GM19238 (cell line): ENCODE measurements at regions not wholly inside any gene's neighbourhood (a gene's known extent, or its start where the extent isn't known, plus 50 kb on each side); places are given as distances from the start of the nearest gene placed in this dataset.
"Not testable (repeated sequence)": the region's sequence is repeated elsewhere in the genome, so short reads cannot be mapped to it uniquely, and the experiment has no call there.

Experiments
- DNase-seq: peaks from one replicate; pipeline ENCODE4 v3.0.0; 2011; ENCODE audit warnings: low spot score; ENCODE audit not compliant: insufficient read length

DNA sequence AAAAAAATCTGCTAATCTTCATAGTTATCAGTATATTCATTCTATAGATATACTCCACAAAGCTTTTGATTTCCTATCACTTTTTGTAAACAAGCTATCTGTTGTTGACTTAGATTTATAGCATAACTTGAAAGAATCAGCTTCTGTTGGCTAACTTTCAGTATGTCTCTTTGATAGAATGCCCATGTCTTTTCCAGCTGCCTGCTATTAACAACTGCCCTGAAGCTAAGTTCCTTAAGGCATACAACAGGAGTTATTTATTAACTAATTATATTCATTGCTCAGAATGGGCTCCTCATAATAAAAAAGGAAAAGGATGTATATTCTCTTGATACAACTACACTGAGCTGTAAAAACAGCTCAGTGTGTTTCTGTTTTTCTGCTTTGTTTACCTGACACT, 293.9 kb downstream of the TUSC7 start:
- no peak for DNase-seq

DNA sequence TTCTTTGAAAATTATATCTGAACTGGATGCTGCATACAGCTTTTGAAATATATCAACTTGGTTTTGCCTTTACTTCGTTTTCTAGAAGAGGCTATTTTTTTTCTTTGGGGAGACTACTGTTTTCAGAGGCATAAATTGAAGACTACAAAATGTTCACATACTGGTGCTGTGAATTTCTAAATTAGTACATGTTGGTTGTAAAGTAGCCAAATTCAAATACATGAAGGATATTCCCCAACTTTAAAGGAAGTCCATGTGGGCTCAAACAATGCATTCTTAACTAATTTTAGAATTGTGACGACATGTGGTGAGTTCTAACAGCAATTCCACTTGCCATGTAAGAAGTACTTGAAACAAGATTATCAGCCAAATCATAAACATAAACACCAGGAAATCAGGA, 295.7 kb downstream of the TUSC7 start:
- DNase-seq = no peak

DNA sequence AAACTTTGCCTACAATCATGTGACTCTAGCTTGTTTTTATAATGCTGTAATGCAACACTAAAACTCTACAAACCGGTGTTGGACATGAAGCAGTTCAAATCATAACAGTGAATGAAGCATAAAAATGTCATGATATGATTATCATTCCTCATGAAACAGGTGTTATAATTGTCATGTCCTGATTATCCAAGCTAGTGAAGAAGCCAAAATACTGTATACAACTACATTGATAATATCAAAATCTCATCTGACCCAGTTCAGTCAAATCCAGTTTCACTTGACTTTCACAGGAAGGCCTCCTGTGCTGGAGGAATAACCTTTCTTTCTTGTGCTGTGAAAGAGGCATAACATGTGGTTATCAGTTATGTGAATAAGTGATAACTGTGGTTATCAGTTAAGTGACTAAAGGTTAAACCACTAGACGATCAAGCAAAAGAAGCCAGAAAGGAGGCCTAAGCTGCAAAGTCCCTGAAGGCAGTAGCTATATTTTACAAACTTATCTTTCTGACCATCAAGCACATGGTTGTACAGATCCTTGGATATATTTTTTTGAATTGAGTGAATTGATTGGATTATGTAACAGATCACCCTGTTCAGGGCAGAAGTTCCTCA, 296.4 kb downstream of the TUSC7 start:
- DNase-seq = no peak

DNA sequence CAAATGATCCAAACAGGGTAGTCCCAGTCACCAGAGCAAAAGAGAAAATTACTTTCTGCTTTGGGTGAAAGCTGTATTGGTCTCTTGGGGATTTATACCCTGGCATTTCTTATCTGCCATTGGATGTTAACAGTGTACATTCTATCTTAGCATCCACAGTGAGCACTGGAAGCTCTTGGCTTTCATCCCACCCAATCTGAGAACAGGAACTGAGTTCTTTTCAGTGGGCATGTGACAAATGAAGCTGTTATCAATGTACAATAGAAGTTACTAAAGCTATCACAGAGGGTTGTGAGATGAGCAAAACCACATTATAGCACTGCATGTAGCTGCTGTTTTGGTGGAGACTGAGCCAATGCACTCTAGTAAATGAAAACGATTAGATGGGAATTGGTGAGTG, 300.7 kb downstream of the TUSC7 start:
- DNase-seq = no peak

DNA sequence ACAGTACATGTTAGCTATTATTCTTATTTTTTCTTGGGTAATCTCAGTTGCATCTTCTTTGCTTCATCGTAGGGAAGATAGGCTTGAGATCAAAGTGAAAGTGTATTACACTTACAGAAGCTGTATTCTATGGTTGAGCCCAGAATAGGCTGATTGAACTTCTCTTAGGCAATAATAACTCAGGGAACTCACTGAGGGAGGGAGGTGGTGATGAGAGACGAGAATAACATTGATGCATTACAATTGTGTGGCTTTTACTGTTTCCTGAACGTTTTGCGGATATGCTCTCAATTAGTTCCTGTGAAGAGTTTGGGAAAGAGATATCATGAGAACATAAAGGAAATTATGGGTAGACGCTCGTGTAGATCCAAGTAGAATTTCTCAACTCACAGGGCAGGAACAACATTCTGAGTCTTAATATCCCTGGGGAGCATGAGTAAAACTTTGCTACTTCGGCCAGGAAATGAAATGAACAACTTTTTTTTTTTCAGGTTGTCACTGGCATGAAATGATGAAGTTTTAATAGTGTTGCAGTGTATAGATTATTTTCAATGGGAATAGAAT, 302.2 kb downstream of the TUSC7 start:
- no peak for DNase-seq

DNA sequence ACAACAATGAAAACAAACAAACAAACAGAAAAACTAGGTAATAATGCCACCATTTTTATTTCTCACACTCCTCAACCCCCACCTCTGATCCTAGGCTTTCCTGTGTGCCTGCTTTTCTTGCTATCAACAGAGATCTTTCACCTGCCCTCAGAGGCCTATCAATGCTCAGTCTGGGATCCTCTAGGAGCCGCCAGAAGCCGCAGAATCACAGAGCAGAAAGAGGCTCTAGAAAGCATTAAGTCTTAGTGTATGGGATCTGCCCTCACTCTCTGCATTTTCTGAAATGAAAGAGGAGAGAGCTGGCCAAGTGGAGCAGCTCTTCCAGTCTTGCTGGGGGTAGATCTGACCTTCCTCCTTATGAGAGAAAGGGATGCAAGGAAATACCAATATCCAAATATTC, 306.8 kb downstream of the TUSC7 start:
- DNase-seq = no peak

DNA sequence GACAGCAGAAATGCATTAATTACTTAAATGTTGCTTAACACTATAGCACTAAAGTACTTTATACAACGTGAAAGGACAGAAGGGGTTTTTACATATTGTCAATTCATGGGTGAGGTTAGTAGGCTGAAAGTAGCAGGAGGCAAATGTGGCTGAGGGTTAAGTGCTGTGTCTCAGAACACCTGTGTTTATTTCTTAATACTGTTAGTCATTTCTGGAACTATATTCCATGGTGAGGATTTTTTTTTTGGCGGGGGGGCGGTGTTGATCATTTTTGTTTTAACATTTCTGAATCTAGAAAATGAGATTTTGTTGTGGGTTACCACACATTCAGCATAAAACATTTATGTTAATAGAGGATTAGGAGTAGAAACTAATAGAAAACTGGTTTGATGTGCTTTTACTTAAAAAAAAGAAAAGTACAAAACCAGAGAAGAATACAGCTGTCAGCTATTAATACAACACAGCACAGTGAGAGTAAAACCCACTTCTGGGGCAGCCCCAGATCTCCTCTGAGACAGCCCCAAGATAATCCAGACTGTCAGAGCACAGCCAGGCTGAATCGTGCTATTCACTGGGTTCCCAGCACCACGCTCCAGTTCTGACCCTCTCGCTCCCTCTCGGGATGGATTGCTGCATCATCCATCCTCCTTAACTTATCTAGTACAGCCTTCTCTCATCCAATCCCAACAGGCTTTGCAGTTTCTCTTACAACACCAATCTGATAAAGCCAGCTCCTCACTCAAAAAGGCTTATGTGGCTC, 307.7 kb downstream of the TUSC7 start:
- no peak for DNase-seq

DNA sequence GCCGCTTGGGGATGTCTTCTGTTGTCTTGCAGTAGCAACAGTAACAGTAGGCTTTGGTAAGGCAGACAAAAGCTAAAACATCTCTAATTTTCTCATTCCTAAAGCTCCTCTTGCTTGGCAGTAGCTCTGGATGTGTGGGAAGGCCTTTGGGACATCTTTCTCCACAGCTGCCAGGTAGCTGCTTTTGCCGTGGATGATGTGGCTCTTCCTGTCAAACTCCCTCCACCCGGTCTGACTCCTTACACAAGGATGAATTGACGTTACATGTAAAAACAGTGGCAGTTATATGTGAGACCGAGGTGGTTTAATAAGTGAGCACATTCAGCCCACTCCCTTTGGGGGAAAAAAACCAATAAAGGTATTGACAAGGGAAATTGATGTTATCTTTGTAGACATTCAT, 309.1 kb downstream of the TUSC7 start:
- no peak for DNase-seq

DNA sequence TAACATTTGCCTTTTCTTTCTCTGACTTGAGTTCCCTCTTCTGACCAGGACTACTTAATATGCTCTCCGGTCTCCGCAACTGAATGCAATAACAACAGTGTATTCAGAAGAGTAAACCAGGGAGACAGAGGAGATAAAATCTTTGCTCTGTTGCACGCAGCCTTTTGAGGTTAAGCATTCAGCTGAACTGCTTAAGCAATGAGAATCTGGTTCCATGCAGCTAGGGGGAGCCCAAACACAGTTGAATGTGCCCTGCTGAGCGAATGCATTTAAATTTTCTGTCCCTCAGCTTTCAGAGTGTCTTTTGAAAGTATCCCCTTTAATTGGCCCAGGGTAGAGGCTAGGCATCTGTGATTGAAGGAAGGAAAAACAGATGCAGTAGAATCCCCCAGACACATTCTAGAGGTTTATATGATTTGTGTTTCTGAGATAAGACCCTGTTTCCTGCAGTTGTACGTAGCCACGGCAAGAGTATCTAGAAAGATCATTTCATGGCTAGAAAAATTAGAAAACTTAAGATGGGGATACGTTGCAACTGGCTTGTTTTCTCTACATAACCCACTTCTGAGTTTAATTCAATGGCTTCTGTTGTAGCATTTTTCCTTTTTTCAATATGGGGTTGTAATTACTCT, 309.6 kb downstream of the TUSC7 start:
- DNase-seq = peak; percentile 7

DNA sequence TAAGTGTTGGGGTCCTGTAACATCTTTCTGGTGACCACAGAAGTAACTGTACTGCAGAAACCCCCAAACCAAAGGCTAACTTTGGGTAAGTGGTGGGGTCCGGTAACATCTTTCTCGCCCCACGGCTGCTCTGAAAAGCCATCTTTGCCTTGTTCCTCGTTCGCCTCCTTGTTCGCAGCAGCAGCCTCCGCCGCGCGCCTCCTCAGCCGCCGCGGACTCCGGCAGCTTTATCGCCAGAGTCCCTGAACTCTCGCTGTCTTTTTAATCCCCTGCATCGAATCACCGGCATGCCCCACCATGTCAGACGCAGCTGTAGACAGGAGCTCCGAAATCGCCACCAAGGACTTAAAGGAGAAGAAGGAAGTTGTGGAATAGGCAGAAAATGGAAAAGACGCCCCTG, 316.8 kb downstream of the TUSC7 start:
- no peak for DNase-seq

DNA sequence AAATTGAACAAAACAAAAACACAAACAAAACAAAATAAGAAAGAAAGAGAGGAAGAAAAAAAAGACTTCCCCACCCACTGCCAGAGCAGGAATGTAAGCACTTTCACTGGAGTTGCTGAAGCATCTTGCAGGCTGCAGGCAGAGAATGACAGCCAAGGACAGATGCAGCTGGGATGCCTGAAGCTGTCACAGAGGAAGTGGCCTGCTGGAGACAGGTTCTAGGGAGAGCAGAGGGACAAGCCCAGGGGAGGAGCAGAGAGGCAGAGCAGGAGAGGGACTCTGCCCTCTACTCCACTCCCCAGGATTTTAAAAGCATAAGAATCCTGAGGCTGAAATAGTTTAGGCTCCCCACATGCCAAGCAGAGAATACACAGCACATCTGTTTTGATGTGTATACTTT, 326.2 kb downstream of the TUSC7 start:
- no peak for DNase-seq

DNA sequence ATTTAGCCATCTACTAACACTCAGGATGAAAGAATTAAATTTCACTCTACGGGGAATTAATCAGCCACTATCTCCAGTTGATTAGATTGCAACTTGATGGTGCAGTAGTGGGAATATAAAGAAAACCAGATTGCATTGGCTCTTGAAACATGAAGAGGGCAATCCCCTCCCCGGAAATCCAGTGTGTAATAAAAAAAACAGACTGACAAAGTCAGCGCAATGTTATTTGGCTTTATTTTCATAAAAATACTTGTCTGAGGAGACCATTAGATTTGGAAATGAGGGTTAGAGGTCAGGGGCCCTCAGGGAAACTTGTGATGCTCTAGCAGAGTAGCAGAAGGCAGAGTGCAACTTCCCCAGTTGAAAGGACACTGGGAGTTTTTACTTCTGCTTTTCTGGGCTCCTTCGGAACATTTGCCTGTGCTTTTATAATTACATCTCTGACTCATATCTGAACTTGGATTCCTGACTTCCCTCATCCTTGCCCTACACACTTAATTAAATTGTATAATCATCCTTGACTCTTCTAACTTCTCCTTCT, 326.8 kb downstream of the TUSC7 start:
- DNase-seq = no peak

DNA sequence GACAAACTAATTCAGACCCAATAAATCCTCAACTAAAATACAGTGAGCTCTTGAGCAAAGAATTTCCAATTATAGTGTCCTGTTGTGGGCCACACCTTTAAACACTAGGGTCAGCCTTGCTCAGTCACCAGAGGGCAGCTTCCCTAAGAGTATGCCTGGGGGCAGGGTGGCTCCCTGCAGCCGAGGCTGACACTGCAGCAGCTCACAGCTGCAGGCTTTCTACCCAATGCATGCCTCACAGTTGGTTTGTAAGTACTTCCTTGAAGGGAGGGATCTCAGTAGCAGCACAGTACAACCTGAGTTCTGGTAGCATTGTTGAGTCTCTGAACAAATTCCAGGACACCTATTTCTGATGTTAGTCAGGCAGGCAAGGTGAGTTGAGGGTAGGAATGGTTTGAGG, 335.6 kb downstream of the TUSC7 start:
- DNase-seq = no peak

DNA sequence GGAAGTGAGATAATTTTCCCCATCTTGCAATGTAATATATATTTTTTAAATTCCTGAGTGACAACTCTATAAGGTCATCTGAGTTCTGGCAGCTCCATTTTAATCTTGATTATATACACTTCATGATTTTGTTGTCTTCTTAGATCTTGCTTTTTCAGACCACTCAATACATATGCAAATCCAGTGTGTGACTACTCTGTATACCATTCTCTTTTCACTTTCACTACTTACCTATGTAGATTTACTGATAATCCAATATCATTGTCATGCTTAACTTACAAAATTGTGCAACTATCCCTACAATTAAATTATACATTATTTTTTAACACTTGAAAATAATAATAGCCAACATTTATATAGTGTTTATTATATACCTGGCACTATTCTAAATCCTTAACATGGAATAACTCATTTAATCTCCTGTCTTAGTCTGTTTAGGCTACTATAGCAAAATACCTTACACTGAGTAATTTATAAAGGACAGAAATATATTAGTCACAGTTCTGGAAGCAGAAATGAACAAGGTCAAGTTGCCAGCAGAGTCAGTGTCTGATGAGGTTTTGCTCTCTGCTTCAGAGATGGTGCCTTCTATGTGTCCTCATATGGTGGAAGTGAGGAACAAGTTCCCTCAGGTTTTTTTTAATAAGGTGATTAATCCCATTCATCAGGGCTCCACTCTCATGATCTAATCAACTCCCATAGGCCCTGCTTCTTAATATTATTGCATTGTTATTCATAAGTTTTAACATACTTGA, 338.5 kb downstream of the TUSC7 start:
- DNase-seq = no peak

DNA sequence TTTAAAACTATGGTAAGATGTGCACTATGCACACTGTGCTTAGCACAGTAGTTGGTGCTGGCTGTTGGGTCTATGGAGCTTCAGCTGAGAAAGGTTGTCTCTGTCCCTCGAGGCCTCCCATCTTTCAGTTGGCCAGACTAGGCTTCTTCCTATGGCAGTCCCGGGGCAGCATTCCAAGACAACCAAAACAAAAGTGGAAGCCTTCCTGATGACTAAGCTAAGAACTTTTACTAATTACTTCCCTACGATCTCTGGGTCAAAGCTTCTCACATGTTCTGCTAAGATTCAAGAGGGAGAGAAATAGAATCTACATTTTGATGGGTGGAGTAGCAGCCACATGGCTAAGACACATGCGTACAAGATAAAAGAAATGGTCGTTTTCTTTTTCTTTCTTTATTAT, 342.8 kb downstream of the TUSC7 start:
- no peak for DNase-seq

DNA sequence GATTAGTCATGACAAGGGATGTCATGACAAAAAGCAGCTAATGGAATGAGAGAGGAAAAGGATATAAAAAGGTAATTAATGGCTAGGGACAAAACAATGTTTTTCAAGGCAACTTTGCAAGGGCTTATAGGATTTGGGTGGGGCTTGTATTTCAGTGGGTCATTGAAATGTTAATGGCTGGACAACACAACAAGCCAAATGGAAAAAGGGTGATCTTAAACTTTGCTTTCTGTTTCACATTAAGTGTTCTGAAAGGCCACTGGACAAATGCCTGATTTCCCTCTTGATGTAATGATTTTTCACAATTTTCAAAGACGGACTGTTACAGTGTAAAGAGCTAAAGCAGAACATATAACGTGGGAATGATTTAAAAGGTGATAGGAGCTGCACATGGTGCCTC, 345.0 kb downstream of the TUSC7 start:
- DNase-seq = no peak

DNA sequence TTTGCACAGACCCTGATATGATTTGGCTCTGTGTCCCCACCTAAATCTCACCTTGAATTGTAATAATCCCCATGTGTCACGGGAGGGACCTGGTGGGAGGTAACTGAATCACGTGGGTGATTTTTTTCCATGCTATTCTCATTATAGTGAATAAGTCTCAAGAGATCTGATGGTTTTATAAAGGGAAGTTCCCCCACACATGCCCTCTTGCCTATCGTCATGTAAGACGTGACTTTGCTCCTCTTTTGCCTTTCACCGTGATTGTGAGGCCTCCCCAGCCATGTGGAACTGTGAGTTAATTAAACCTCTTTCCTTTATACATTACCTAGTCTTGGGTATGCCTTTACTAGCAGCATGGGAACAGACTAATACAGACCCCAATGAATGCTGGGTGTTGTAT, 347.4 kb downstream of the TUSC7 start:
- DNase-seq = not testable (repeated sequence)

DNA sequence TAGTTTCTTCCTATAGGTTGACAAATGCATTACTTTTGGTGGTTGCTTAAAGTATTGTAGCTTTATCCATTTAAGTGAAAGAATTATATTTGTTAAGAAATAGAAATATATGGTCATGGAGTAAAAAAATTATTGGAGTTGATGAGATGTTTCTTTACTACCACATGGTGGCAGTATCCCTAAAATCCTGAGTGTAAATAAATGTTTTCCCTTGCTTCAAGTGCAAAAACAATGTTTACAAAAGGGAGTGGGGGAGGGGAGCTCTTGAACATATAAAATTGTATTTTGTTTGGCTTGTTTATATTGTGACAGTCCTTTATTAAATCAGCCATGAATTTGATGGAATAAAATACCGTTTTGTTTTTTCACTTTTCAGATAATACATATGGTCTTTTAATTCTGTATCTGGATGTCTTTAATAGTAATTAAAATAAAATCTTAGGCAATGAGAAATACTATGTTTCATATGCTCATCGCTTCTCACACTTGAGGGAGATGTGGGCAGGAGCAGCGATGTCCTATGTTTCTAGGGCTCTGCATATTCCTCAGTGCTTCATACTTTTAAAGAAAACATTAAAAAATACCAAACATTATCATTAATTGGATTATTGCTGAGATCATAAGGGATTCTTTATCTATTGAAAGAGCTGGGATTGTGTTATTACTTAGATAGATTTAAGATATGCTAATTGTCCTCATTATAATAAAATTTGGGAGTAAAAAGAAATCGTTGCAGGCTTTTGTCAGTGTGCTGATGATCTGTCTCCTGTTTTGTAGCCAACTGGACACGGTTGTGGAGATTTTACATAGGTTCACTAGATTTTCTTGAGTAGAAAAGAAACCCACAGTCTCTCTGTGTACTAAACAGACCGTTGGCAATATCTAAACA, 349.7 kb downstream of the TUSC7 start:
- DNase-seq = no peak

DNA sequence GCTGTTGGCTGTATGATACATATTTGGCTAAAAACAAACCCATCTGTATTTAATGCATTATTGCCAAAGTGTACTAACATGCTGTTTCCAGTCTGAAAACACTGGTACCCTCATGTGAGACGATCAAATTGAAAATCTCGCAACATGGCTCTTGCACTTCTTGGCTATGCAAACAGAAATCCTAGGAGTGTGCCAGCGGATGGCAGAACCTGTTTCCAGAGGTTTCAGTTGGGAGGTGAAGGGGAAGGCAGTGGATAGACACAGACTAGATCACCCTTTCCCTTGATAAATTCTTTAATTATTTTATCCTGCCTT, 350.3 kb downstream of the TUSC7 start:
- DNase-seq = no peak

DNA sequence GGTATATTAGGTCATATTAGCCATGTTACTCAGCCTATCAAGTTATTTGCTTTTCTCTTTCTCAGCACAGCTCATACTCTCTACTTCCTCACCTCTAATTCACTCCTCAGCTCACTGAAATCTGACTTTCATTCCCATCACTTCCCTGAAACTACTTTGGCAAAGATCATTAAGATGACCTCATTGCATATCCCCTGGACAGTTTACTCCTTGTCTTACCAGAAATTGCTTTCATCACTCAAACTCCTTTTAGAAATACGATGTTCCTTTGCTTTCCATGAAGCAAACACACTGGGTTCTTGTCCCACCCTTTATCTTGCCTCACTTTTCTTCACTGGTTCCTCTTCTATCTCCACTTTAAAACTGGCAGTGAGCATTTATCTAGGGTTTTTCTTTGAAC, 354.4 kb downstream of the TUSC7 start:
- DNase-seq = no peak

DNA sequence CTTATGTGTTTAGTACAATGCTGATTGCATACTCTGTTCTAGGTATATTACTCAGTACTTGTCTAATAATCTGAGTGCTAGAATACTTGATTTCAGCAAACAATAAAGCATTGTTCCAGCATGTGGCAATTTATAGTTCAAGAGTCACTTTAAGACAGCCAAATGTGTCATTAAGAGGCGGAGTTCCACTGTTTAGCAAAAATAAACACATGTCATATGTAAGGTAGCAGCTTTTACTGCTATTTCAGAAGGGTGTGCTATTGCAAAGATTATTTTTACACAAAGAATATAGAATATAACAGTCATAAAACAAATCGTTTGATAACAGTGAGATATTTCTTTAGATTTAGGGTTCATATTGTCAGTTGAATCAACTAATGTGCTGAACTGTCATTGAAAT, 358.7 kb downstream of the TUSC7 start:
- no peak for DNase-seq
